ENCODE measurements at regions not wholly inside any gene's neighbourhood (a gene's known extent, or its start where the extent isn't known, plus 50 kb on each side); places are given as distances from the start of the nearest gene placed in this dataset.

- Histone ChIP-seq H4K20me1 (ENCODE audit: insufficient read depth, low read length) (no peaks in the 10 kb centered on the region), H3K4me3 (ENCODE audit: low read depth in 1 of 2, low read length in 2 of 2) (no peak overlapping the region), H3K36me3 (ENCODE audit: insufficient read depth, low read length) (no peaks in the 10 kb centered on the region), H3K4me1 (ENCODE audit: insufficient read depth, low read length) (no peaks in the 10 kb centered on the region), H3K9me3 (ENCODE audit: insufficient read depth, low read length, severe bottlenecking) (no peaks in the 10 kb centered on the region), H3K4me2 (ENCODE audit: insufficient read depth, low read length) (no peak overlapping the region), H3K27me3 (ENCODE audit: insufficient read depth, low read length, poor library complexity) (no peaks in the 10 kb centered on the region), H3K27ac (ENCODE audit: low read length) (no peak overlapping the region), H2AFZ (ENCODE audit: low read depth, low read length) (no peak overlapping the region), H3K9ac (ENCODE audit: low read depth, low read length) (no peak overlapping the region), H3K79me2 (ENCODE audit: insufficient read depth, low read length) (no peaks in the 10 kb centered on the region)
- TF ChIP-seq, protein P1, sequence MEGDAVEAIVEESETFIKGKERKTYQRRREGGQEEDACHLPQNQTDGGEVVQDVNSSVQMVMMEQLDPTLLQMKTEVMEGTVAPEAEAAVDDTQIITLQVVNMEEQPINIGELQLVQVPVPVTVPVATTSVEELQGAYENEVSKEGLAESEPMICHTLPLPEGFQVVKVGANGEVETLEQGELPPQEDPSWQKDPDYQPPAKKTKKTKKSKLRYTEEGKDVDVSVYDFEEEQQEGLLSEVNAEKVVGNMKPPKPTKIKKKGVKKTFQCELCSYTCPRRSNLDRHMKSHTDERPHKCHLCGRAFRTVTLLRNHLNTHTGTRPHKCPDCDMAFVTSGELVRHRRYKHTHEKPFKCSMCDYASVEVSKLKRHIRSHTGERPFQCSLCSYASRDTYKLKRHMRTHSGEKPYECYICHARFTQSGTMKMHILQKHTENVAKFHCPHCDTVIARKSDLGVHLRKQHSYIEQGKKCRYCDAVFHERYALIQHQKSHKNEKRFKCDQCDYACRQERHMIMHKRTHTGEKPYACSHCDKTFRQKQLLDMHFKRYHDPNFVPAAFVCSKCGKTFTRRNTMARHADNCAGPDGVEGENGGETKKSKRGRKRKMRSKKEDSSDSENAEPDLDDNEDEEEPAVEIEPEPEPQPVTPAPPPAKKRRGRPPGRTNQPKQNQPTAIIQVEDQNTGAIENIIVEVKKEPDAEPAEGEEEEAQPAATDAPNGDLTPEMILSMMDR (IDR thresholded peaks at IDR 0.05; ENCODE audit: borderline replicate concordance, extremely low read depth, low read length, poor library complexity, severe bottlenecking): no peak
- no peak for TF ChIP-seq EZH2 (IDR thresholded peaks at IDR 0.05; ENCODE audit: borderline replicate concordance, low read depth, low read length, severe bottlenecking)
- DNase-seq: no peak
- ATAC-seq (ENCODE audit: insufficient read depth, low read depth): no peak
These were observed 62.4 kb upstream of the HTR4 start for GRCh38 chr5:148716716-148717115.

DNA sequence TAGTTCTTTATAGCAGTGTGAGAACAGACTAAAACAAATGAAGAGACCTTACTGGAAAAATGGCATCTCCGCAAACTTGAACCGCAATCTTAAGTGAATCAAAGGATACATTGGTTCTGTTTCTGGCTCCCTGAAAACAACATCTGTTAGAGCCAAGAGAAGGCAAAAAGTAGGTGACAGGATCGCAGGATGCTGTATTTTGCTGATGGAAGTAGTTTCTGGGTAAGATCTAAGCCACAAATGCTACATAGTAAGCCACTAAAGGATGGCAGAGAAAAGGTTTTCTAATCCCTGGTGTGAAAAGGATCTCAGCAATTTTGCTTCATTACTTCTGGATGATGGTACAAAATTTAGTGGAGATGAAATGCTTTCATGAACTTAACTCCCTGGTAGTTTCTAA is 63.3 kb upstream of the HTR4 start:
- Histone ChIP-seq H2AFZ (ENCODE audit: low read depth, low read length) (no peak overlapping the region), H4K20me1 (ENCODE audit: insufficient read depth, low read length) (no peaks in the 10 kb centered on the region), H3K79me2 (ENCODE audit: insufficient read depth, low read length) (no peaks in the 10 kb centered on the region), H3K27ac (ENCODE audit: low read length) (no peak overlapping the region), H3K9ac (ENCODE audit: low read depth, low read length) (no peak overlapping the region), H3K9me3 (ENCODE audit: insufficient read depth, low read length, severe bottlenecking) (no peaks in the 10 kb centered on the region), H3K4me1 (ENCODE audit: insufficient read depth, low read length) (no peaks in the 10 kb centered on the region), H3K36me3 (ENCODE audit: insufficient read depth, low read length) (no peaks in the 10 kb centered on the region), H3K4me2 (ENCODE audit: insufficient read depth, low read length) (no peak overlapping the region), H3K27me3 (ENCODE audit: insufficient read depth, low read length, poor library complexity) (no peaks in the 10 kb centered on the region), H3K4me3 (ENCODE audit: low read depth in 1 of 2, low read length in 2 of 2) (no peak overlapping the region)
- DNase-seq: no peak
- ATAC-seq (ENCODE audit: insufficient read depth, low read depth): no peak
- TF ChIP-seq, protein P1 (IDR thresholded peaks at IDR 0.05; ENCODE audit: borderline replicate concordance, extremely low read depth, low read length, poor library complexity, severe bottlenecking): no peak

DNA sequence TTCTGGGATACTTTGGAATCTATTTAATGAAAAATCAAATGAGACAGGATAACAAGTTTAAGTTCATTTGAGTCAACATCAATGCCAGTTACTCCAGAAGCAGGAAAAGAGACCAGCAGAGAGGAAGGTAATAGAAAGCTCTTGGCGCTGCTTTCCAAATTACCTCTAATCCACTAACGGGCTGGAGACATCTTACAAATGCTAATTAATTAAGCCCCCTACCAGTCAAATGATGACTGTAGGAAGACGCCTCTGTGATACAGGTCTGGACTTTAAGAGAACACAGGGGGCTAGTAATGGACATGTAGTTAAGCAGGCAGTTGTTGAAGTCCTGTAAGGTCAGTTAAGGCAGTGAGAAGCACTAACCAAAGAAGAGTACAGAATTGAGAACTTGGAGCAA is 65.3 kb upstream of the HTR4 start:
- no peaks in the 10 kb centered on the region for H3K79me2 ChIP-seq (ENCODE audit: insufficient read depth, low read length)

More for the DNA sequence above, 65.3 kb upstream of the HTR4 start:
- no peak overlapping the region for H3K4me3 ChIP-seq (ENCODE audit: low read depth in 1 of 2, low read length in 2 of 2)
- H3K4me1 ChIP-seq (ENCODE audit: insufficient read depth, low read length): no peaks in the 10 kb centered on the region
- H2AFZ ChIP-seq (ENCODE audit: low read depth, low read length): no peak overlapping the region
- no peak overlapping the region for H3K27ac ChIP-seq (ENCODE audit: low read length)
- DNase-seq (no peak), ATAC-seq (ENCODE audit: insufficient read depth, low read depth) (no peak)
- peaks cover 5% of the 10 kb centered on the region for H3K27me3 ChIP-seq (ENCODE audit: insufficient read depth, low read length, poor library complexity)
- no peaks in the 10 kb centered on the region for H4K20me1 ChIP-seq (ENCODE audit: insufficient read depth, low read length)
- no peak overlapping the region for H3K9ac ChIP-seq (ENCODE audit: low read depth, low read length)
- H3K9me3 ChIP-seq (ENCODE audit: insufficient read depth, low read length, severe bottlenecking): no peaks in the 10 kb centered on the region
- no peak overlapping the region for H3K4me2 ChIP-seq (ENCODE audit: insufficient read depth, low read length)
- no peak for TF ChIP-seq EZH2 (IDR thresholded peaks at IDR 0.05; ENCODE audit: borderline replicate concordance, low read depth, low read length, severe bottlenecking)
- TF ChIP-seq, protein P1 (IDR thresholded peaks at IDR 0.05; ENCODE audit: borderline replicate concordance, extremely low read depth, low read length, poor library complexity, severe bottlenecking): no peak
- H3K36me3 ChIP-seq (ENCODE audit: insufficient read depth, low read length): no peaks in the 10 kb centered on the region
